Loucy (cell line): ENCODE measurements at regions not wholly inside any gene's neighbourhood (a gene's known extent, or its start where the extent isn't known, plus 50 kb on each side); places are given as distances from the start of the nearest gene placed in this dataset.

Experiments
- H2AFZ ChIP-seq: fragments of 200-600 bp; sonication (generic); 2 replicates; pipeline ENCODE4 v1.6.0; 2016; ENCODE audit warnings: antibody characterized with exemption, mild to moderate bottlenecking, low read length, moderate library complexity
- H3F3A ChIP-seq: fragments of 200-600 bp; 2 replicates; pipeline ENCODE4 v1.6.0; 2016; ENCODE audit warnings: antibody characterized with exemption, low read depth, mild to moderate bottlenecking
- H3K27me3 ChIP-seq: fragments of 200-600 bp; sonication (generic); 2 replicates; pipeline ENCODE4 v1.6.1; 2014; ENCODE audit warnings: low read length, mild to moderate bottlenecking; ENCODE audit not compliant: insufficient read depth, poor library complexity, severe bottlenecking
- H3K36me3 ChIP-seq: fragments of 200-600 bp; sonication (generic); 2 replicates; pipeline ENCODE4 v1.6.1; 2016; ENCODE audit warnings: low read length; ENCODE audit not compliant: insufficient read depth
- H3K4me1 ChIP-seq: fragments of 200-600 bp; sonication (generic); 2 replicates; pipeline ENCODE4 v1.5.1; 2014; ENCODE audit warnings: low read length, mild to moderate bottlenecking; ENCODE audit not compliant: insufficient read depth, poor library complexity, severe bottlenecking
- H3K4me2 ChIP-seq: fragments of 200-600 bp; sonication (generic); 2 replicates; pipeline ENCODE4 v1.6.0; 2014; ENCODE audit warnings: antibody characterized with exemption, low read length, low read depth, mild to moderate bottlenecking; ENCODE audit not compliant: poor library complexity, severe bottlenecking
- H3K4me3 ChIP-seq: fragments of 200-600 bp; sonication (generic); 2 replicates; pipeline ENCODE4 v1.5.1; 2014; ENCODE audit warnings: low read length, mild to moderate bottlenecking, mixed read lengths; ENCODE audit not compliant: poor library complexity, severe bottlenecking
- H3K79me2 ChIP-seq: fragments of 200-600 bp; sonication (generic); 2 replicates; pipeline ENCODE4 v1.6.1; 2014; ENCODE audit warnings: low read length; ENCODE audit not compliant: insufficient read depth
- H3K9ac ChIP-seq: fragments of 200-600 bp; sonication (generic); 2 replicates; pipeline ENCODE4 v1.6.0; 2014; ENCODE audit warnings: mild to moderate bottlenecking, low read depth, low read length, moderate library complexity; ENCODE audit not compliant: poor library complexity, severe bottlenecking
- H3K9me2 ChIP-seq: fragments of 200-600 bp; sonication (generic); replicated peaks from 2 replicates; pipeline ENCODE4 v1.6.1; 2016; ENCODE audit warnings: low read depth, low read length, mixed read lengths
- H3K9me3 ChIP-seq: fragments of 200-600 bp; sonication (generic); 2 replicates; pipeline ENCODE4 v1.6.1; 2014; ENCODE audit warnings: mild to moderate bottlenecking, antibody characterized with exemption, low read length, low read depth; ENCODE audit not compliant: insufficient read depth
- H4K20me1 ChIP-seq: fragments of 200-600 bp; sonication (generic); 2 replicates; pipeline ENCODE4 v1.6.0; 2014; ENCODE audit warnings: antibody characterized with exemption, low read length, mild to moderate bottlenecking; ENCODE audit not compliant: insufficient read depth, poor library complexity, severe bottlenecking
- EZH2phosphoT487 ChIP-seq: fragments of 200-600 bp; IDR thresholded peaks from 2 replicates; pipeline ENCODE4 v1.6.1; 2018; ENCODE audit warnings: antibody characterized with exemption, mild to moderate bottlenecking, moderate library complexity, borderline replicate concordance
- TF ChIP-seq, protein P1 (sequence below): fragments of 200-600 bp; sonication (generic); conservative IDR thresholded peaks from 2 replicates; pipeline ENCODE4 v1.5.1; 2014; ENCODE audit warnings: mild to moderate bottlenecking, antibody characterized with exemption, low read length

DNA sequence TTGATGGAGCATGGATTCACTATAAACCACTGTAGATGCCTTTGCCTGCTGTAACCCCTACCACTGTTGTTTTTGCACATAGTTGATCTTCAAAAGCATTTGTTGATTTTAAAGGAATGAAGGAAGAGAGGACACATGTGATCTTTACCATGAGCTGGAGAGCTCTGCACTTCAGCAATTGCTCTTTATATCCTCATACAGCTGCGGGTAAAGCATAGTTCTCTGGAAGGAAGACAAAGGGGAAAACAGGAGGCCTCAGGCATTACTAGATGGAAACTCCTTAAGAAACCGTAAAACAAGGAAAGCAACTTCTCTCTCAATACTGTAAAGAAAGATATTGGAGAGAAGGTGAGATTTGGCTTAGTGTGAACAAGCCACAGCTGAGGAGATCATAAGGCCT, 60.6 kb downstream of the SCG2 start:
- Histone ChIP-seq H3K36me3 (no peaks in the 10 kb centered on the region), H3K9me3 (peaks cover 5% of the 10 kb centered on the region; the same call in 1 of the 2 replicates), H3K9me2 (no peaks in the 10 kb centered on the region), H3K4me1 (peaks cover 21% of the 10 kb centered on the region), H3K79me2 (no peaks in the 10 kb centered on the region), H3K4me2 (no peak overlapping the region), H3K4me3 (no peak overlapping the region), H3K27me3 (no peaks in the 10 kb centered on the region), H4K20me1 (no peaks in the 10 kb centered on the region), H3F3A (no peaks in the 10 kb centered on the region), H3K9ac (no peak overlapping the region), H2AFZ (no peak overlapping the region)
- TF ChIP-seq EZH2phosphoT487: no peak
- TF ChIP-seq, protein P1, sequence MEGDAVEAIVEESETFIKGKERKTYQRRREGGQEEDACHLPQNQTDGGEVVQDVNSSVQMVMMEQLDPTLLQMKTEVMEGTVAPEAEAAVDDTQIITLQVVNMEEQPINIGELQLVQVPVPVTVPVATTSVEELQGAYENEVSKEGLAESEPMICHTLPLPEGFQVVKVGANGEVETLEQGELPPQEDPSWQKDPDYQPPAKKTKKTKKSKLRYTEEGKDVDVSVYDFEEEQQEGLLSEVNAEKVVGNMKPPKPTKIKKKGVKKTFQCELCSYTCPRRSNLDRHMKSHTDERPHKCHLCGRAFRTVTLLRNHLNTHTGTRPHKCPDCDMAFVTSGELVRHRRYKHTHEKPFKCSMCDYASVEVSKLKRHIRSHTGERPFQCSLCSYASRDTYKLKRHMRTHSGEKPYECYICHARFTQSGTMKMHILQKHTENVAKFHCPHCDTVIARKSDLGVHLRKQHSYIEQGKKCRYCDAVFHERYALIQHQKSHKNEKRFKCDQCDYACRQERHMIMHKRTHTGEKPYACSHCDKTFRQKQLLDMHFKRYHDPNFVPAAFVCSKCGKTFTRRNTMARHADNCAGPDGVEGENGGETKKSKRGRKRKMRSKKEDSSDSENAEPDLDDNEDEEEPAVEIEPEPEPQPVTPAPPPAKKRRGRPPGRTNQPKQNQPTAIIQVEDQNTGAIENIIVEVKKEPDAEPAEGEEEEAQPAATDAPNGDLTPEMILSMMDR: no peak

DNA sequence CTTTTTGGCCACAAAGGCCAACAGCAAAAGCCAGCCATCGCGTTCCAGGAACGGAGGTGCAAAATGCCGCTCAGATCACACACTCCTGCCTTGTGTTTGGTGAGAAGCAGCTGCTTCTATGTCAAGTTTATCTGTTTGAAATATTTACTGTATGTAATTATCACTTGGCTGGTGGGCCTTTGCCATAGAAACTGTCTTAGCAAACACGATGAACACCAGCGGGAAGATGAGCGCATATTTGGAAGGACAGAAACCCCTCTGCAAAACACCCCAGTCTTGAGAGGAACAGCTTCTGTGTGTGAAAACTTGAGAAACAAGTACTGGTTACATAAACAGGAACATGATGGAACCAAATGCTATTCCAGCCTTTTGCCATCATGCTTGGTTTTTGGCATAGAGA, 59.7 kb downstream of the SCG2 start:
- no peak for TF ChIP-seq EZH2phosphoT487
- TF ChIP-seq, protein P1: no peak
- no peaks in the 10 kb centered on the region for H3K27me3 ChIP-seq
- no peak overlapping the region for H3K4me3 ChIP-seq
- H3K9me2 ChIP-seq: no peaks in the 10 kb centered on the region
- H3K79me2 ChIP-seq: no peaks in the 10 kb centered on the region
- H3K4me2 ChIP-seq: no peak overlapping the region
- H2AFZ ChIP-seq: no peak overlapping the region
- H3K9ac ChIP-seq: no peak overlapping the region
- peaks cover 5% of the 10 kb centered on the region; the same call in 1 of the 2 replicates for H3K9me3 ChIP-seq
- no peaks in the 10 kb centered on the region for H3F3A ChIP-seq
- H3K36me3 ChIP-seq: no peaks in the 10 kb centered on the region
- peaks cover 21% of the 10 kb centered on the region for H3K4me1 ChIP-seq
- H4K20me1 ChIP-seq: no peaks in the 10 kb centered on the region

DNA sequence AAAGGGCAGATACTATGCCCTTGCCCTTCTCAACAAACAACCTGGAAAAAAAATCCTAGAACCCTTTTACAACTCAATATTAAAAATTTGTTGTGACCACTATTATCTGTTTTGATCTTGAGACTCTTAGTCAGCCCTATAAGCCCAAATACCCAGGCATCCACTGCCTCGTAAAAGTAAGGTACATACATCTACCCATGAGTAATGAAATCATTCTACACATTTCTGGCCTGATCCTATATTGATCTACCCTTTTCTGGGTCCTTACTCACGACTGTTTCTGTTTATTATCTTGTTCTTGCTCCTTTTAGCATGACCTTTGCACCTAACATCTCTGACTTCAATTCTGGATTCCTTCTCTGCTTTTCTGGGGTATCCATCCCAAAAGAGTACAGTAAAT, 56.8 kb downstream of the SCG2 start:
- Histone ChIP-seq H3K79me2 (no peaks in the 10 kb centered on the region), H3K9me3 (peaks cover 5% of the 10 kb centered on the region; the same call in 1 of the 2 replicates), H3K27me3 (no peaks in the 10 kb centered on the region), H3K9ac (no peak overlapping the region), H3K4me3 (no peak overlapping the region), H3K9me2 (no peaks in the 10 kb centered on the region), H2AFZ (no peak overlapping the region), H4K20me1 (no peaks in the 10 kb centered on the region), H3K4me2 (no peak overlapping the region), H3K36me3 (no peaks in the 10 kb centered on the region), H3K4me1 (peaks cover 5% of the 10 kb centered on the region), H3F3A (no peaks in the 10 kb centered on the region)
- TF ChIP-seq, protein P1: no peak
- TF ChIP-seq EZH2phosphoT487: no peak
